NCI-H1092 (cell line): ENCODE measurements at regions not wholly inside any gene's neighbourhood (a gene's known extent, or its start where the extent isn't known, plus 50 kb on each side); places are given as distances from the start of the nearest gene placed in this dataset.
"Not testable (repeated sequence)": the region's sequence is repeated elsewhere in the genome, so short reads cannot be mapped to it uniquely, and the experiment has no call there.

Source experiments
- DNase-seq: peaks from one replicate; lab custom pipeline; 2025; lab: John Stamatoyannopoulos, UW

GRCh38 chrX:54615109-54615508 is 85.1 kb downstream of the GNL3L start:
- no peak for DNase-seq

GRCh38 chrX:54633641-54634040 is 103.6 kb downstream of the GNL3L start:
- DNase-seq, result no peak

- DNase-seq, result no peak
Measured at GRCh38 chrX:54639018-54639345, 109.0 kb downstream of the GNL3L start.

DNA sequence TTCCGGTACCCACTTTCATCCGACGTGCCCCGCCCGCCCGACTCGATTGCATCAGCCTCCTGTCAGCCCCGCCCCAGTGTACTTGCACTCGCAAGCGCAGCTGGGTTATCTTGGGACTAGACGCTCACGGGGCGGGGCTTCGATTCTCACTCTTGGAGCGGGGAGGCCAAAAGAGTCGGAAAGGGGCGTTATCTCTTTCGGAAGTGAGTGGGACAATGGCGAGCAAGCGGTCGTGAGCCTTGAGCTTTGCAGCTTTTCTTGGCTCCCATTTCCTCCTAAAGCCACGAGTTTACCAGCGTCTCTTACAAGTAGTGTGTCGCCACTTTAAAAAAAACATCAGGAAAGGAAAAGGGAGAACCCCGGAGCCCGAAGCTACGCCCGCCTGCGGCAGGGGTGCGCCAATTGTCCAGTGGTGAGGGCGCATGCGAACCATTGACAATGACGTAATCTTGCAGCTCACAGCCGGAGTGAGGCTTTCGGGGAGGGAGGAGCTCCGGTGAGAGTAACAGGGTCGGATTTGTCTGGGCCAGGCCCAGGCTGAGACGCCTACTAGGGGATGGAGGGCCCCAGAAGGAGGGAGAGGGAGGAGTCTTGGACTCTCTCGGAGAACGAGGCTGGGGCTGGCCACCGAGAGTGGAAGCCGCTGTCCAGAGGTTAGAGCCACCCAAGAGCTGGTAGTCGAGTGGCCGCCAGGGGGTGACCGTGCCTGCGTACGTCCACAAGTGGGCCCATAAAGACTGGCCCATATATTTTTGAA is 109.5 kb downstream of the GNL3L start:
- DNase-seq, result peak; percentile 94

DNA sequence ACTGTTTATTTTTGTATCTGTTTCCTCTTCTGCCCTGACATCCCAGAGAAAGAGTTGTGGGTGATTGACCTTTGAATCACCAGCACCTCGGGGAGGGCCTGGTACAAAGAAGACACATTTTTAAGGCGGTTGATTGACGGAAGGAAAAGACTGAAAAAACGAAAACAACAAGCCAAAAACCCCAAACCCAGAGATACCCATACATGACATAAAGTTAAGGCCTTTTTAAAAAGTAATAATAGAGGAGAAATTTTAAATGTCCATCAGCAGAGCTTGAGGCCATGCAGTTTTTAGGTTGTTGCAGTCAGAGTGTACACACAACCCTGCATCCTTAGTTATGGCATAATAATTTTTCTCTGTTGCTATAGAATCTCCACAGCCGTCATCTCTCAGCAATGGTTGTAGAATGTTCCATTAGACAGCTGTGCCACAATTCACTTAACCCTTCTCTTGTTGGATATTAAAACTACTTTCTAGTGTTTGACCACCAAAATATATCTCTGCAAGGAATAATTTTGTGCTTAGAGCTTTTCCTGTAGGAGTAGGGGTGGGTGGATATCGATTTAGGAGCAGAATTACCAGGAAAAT is 110.2 kb downstream of the GNL3L start:
- no peak for DNase-seq

DNA sequence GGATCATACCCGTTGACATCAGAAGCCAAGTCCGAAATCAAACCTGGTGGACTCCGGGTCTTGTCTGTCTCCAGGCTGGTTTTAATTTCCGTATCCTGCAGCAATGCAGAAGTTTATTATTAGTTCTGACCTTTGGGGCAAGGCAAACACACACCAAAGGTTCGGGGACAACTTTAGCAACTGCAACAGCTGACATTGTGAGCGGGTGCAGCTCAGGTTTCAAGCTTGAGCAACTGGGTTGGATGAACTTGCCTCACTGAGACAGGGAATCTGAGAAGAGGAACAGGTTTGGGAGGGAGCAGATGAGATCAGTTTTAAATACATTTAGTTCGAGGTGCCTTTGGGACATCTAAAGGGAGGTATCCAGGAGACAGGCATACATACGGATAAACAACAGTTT is 110.7 kb downstream of the GNL3L start:
- DNase-seq, result no peak

GRCh38 chrX:54641530-54641929 is 111.5 kb downstream of the GNL3L start:
- no peak for DNase-seq

- not testable (repeated sequence) for DNase-seq
Measured at GRCh38 chrX:54647607-54648006, 117.6 kb downstream of the GNL3L start.

DNA sequence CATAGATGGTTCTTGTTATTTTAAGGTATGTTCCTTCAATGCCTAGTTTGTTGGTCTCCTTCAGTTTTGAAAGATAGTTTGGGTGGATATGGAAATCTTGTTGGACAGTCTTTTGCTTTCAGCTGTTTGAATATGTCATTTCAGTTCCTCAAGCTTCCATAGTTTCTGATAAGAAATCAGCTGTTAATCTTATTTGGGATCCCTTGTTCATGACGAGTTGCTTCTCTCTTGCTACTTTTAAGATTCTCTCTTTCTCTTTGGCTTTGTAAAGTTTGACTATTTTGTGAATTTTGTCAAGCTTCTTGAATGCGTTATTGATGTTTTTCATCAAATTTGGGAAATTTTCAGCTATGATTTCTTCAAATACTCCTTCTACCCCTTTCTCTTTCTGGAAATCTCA is 129.5 kb downstream of the GNL3L start:
- no peak for DNase-seq

DNA sequence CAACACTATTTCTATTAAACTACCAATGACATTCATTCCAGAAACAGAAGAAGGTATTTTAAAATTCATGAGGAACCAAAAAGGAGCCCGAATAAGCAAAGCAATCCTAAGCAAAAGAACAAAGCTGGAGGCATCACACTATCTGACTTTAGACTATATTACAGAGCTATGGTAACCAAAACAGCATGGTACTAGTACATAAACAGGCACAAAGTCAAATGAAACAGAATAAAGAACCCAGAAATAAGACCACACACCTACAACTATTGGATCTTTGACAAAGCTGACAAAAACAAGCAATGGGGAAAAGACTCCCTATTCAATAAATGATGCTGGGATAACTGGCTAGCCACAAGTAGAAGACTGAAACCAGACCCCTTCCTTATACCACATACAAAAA is 122.3 kb downstream of the ITIH6 start:
- DNase-seq, result no peak

GRCh38 chrX:54695231-54695630 is 102.8 kb downstream of the ITIH6 start:
- DNase-seq, result no peak

DNA sequence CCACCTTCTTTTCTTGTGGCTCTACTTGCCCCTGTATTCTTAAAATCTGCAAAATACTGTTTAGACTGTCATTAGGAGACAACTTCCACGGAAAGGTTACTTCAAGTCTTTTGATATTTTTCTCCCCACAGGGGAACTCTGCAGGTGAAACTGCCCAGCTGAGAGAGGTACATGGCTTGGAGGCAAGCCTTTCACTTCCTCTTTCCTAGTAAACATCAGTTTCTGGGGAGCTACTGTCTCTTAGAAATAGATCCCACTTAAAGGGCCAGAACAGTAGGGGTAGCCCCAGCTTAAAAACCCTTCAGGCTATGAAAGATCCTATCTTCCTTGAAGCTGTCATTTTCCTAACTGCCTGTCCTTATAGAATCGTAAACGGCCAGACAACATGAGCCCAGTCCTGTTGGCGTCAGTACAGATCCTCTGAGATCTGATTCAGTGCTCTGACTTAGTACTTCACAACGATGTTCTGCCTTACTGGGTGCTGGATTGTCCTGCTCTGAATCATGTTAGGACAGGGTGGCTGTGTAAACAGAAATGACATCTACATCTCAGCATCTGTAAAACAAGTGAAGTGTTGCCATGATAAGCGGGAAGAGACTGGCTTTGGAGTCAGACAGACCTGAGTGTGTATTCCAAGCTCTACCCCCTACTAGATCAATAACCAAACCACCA is 102.1 kb downstream of the ITIH6 start:
- no peak for DNase-seq
